ENCODE measurements at regions not wholly inside any gene's neighbourhood (a gene's known extent, or its start where the extent isn't known, plus 50 kb on each side); places are given as distances from the start of the nearest gene placed in this dataset.

DNA sequence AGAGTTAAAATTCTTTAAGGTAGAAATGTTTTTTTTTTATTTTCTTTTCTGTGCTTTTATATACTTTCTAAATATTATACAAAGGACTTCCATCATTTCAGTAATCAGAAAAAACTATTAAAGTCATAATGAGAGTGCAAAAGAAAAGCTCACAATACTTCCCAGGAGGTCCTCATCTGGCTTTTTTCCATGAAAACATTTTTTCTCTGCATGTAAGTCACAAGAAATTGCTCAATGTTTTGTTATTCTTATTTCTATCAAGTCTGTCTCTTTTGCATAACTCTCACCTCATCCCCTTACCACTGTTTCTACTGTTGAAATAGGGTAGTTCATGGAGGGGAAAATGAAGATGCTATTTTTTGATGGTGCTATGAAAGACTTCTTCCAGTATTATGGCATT lies 375.0 kb downstream of the TMEM232 start:
- H3K4ac ChIP-seq (replicated peaks; ENCODE audit: insufficient read length, low read depth, low read length), result no peak overlapping the region
- H4K5ac ChIP-seq (ENCODE audit: insufficient read length, low read depth, low read length), result no peak overlapping the region
- H2BK20ac ChIP-seq (ENCODE audit: low read length), result no peak overlapping the region
- H3K27me3 ChIP-seq (replicated peaks in 1 of 4; ENCODE audit: control insufficient read depth in 3 of 4, extremely low read depth in 1 of 4, insufficient read depth in 3 of 4, low read length in 3 of 4), result no peaks in the 10 kb centered on the region
- H3K36me3 ChIP-seq (ENCODE audit: control insufficient read depth in 2 of 4, insufficient read depth in 4 of 4, low read length in 3 of 4), result no peaks in the 10 kb centered on the region
- ChIA-PET CTCF (ENCODE audit: partially characterized antibody) (no interaction called here), POLR2A (ENCODE audit: partially characterized antibody) (no interaction called here)
- no peak overlapping the region for H2BK5ac ChIP-seq (ENCODE audit: low read depth, low read length)
- H2AFZ ChIP-seq (ENCODE audit: low read length), result no peak overlapping the region
- H3K4me1 ChIP-seq (replicated peaks in 1 of 4; ENCODE audit: control insufficient read depth in 3 of 4, insufficient read depth in 4 of 4, low read length in 3 of 4), result no peaks in the 10 kb centered on the region
- H3K14ac ChIP-seq (ENCODE audit: insufficient read length), result no peak overlapping the region
- H3K79me2 ChIP-seq (ENCODE audit: control insufficient read depth in 1 of 2, insufficient read depth in 2 of 2, low read length in 2 of 2), result no peaks in the 10 kb centered on the region
- no peaks in the 10 kb centered on the region for H3K9me3 ChIP-seq (ENCODE audit: insufficient read depth in 2 of 2, low read depth in 1 of 2, low read length in 1 of 2)
- no peak overlapping the region for H3K23ac ChIP-seq (ENCODE audit: insufficient read length)
- no peak overlapping the region for H2BK12ac ChIP-seq (ENCODE audit: low read depth, low read length)
- no peak overlapping the region for H2AK5ac ChIP-seq (ENCODE audit: low read depth, low read length)
- no peak overlapping the region for H2BK120ac ChIP-seq (replicated peaks; ENCODE audit: low read depth, low read length)
- no peak for FAIRE-seq
- no peaks in the 10 kb centered on the region for H3K79me1 ChIP-seq (ENCODE audit: low read depth, low read length)
- H3K56ac ChIP-seq (replicated peaks; ENCODE audit: insufficient read length, low read depth, low read length), result no peak overlapping the region
- no peak for DNase-seq (ENCODE audit: low read depth in 1 of 2, low spot score in 2 of 2)
- no peak overlapping the region for H4K8ac ChIP-seq (ENCODE audit: extremely low read depth, insufficient read depth, low read length)
- no peak overlapping the region for H3K27ac ChIP-seq (ENCODE audit: low read depth, low read length)
- no peak overlapping the region for H3K9ac ChIP-seq (replicated peaks in 1 of 4; ENCODE audit: extremely low read depth in 1 of 4, low read depth in 3 of 4, low read length in 3 of 4)
- H4K91ac ChIP-seq (replicated peaks; ENCODE audit: insufficient read length, low read length), result no peak overlapping the region
- no peak overlapping the region for H3K4me3 ChIP-seq (ENCODE audit: extremely low read depth in 1 of 4, insufficient read depth in 2 of 4, low read depth in 3 of 4, low read length in 4 of 4)
- no peak overlapping the region for H2BK15ac ChIP-seq (ENCODE audit: low read length)
- no peaks in the 10 kb centered on the region for H3K23me2 ChIP-seq (ENCODE audit: low read depth, low read length)
- no peak overlapping the region for H3K18ac ChIP-seq (ENCODE audit: extremely low read depth, low read length)
- H4K20me1 ChIP-seq (replicated peaks in 1 of 2; ENCODE audit: control insufficient read depth in 1 of 2, insufficient read depth in 2 of 2, low read length in 2 of 2), result no peaks in the 10 kb centered on the region
- H3K4me2 ChIP-seq (ENCODE audit: insufficient read depth in 1 of 2, low read depth in 2 of 2, low read length in 2 of 2), result no peak overlapping the region; a peak in 1 of 4 replicates
- TF ChIP-seq TEAD4 (IDR thresholded peaks at IDR 0.05; ENCODE audit: low read depth, low read length), result no peak
- TF ChIP-seq USF2 (IDR thresholded peaks at IDR 0.05; ENCODE audit: low read length), result no peak
- TF ChIP-seq TCF12 (IDR thresholded peaks at IDR 0.05; ENCODE audit: low read depth, low read length), result no peak
- no peak for TF ChIP-seq POLR2A (IDR thresholded peaks at IDR 0.05; ENCODE audit: control extremely low read depth in 1 of 2, low read depth in 2 of 2, low read length in 2 of 2)
- TF ChIP-seq HDAC2 (IDR thresholded peaks at IDR 0.05; ENCODE audit: borderline replicate concordance in 1 of 2, low read depth in 2 of 2, low read length in 2 of 2), result no peak
- no peak for TF ChIP-seq JUND (IDR thresholded peaks at IDR 0.05; ENCODE audit: low read length)
- TF ChIP-seq TBP (IDR thresholded peaks at IDR 0.05; ENCODE audit: low read depth, low read length), result no peak
- no peak for TF ChIP-seq POLR2AphosphoS5 (IDR thresholded peaks at IDR 0.05; ENCODE audit: low read depth, low read length)
- no peak for TF ChIP-seq GABPA (IDR thresholded peaks at IDR 0.05; ENCODE audit: borderline replicate concordance, insufficient read depth, low read length)
- TF ChIP-seq RNF2 (IDR thresholded peaks at IDR 0.05; ENCODE audit: borderline replicate concordance, low read depth, low read length, missing control alignments, poor library complexity, severe bottlenecking), result no peak
- TF ChIP-seq ATF2 (IDR thresholded peaks at IDR 0.05; ENCODE audit: low read length), result no peak
